Activated T-cell treated with anti-CD3 and anti-CD28 coated beads, Interleukin-2, amount 50 U/mL, for 24 hours (primary cell): ENCODE measurements at regions not wholly inside any gene's neighbourhood (a gene's known extent, or its start where the extent isn't known, plus 50 kb on each side); places are given as distances from the start of the nearest gene placed in this dataset.
"Not testable (repeated sequence)": the region's sequence is repeated elsewhere in the genome, so short reads cannot be mapped to it uniquely, and the experiment has no call there.

Source experiments
- DNase-seq: peaks from one replicate; pipeline ENCODE4 v3.0.0-alpha.2; 2020
- H3K27ac Mint-ChIP-seq: 2 replicates; pipeline ENCODE4 v1.8.0; 2020; ENCODE audit warnings: mild to moderate bottlenecking, mixed read lengths
- H3K27me3 Mint-ChIP-seq: 2 replicates; pipeline ENCODE4 v1.8.0; 2020; ENCODE audit warnings: mixed read lengths
- H3K36me3 Mint-ChIP-seq: 2 replicates; pipeline ENCODE4 v1.8.0; 2020; ENCODE audit warnings: low read depth, mixed read lengths
- H3K4me1 Mint-ChIP-seq: 2 replicates; pipeline ENCODE4 v1.8.0; 2020; ENCODE audit warnings: low read depth, mixed read lengths
- H3K4me3 Mint-ChIP-seq: 2 replicates; pipeline ENCODE4 v1.8.0; 2020; ENCODE audit warnings: mild to moderate bottlenecking, moderate library complexity, mixed read lengths
- H3K9me3 Mint-ChIP-seq: 2 replicates; pipeline ENCODE4 v1.8.0; 2020; ENCODE audit warnings: mixed read lengths

DNA sequence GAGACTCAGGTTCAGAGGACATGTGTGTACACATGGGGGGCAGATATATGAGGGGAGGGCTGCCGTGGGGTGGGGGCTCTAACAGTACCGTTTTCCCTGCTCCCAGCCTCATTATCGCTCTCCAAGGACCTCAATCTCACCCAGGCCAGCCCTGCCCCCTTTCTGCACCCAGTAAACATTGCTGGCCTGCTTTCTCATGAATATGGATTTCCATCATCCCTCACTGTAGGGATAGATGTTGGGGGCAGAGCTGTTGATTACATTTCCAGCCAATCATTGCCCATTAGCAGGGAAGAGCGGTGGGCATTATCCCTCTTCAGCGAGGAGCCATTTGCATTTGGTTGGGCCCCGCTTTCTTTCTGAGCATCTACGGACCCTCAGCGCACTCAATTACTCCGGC is 273.8 kb downstream of the RPS6KC1 start:
- Mint-ChIP-seq H3K4me3 (no peak overlapping the region), H3K9me3 (no peaks in the 10 kb centered on the region), H3K4me1 (no peaks in the 10 kb centered on the region), H3K36me3 (no peaks in the 10 kb centered on the region), H3K27me3 (peaks cover 3% of the 10 kb centered on the region), H3K27ac (no peak overlapping the region)
- DNase-seq = no peak

DNA sequence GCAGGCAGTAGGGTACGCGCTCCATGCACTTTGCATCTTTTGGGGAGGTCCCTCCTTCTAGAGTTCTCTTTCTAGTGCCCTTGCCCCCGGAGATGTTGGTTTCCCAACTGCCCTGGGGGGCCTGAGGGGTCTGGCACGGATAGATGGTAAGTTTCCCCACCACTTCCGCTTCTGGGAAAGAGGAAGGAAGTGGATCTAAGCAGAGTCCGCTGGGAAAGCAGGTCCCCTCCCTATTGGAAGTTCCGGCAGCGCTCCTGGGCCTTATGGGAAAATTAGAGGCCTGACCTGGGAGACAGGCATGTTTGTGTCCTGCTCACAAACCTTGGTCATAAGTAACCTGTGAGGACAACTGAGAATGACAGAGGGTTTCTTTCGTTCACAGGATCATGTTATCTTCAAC is 274.4 kb downstream of the RPS6KC1 start:
- H3K27me3 Mint-ChIP-seq = peaks cover 3% of the 10 kb centered on the region
- DNase-seq = no peak
- no peak overlapping the region for H3K4me3 Mint-ChIP-seq
- H3K27ac Mint-ChIP-seq = no peak overlapping the region
- H3K9me3 Mint-ChIP-seq = no peaks in the 10 kb centered on the region
- no peaks in the 10 kb centered on the region for H3K36me3 Mint-ChIP-seq
- H3K4me1 Mint-ChIP-seq = no peaks in the 10 kb centered on the region

DNA sequence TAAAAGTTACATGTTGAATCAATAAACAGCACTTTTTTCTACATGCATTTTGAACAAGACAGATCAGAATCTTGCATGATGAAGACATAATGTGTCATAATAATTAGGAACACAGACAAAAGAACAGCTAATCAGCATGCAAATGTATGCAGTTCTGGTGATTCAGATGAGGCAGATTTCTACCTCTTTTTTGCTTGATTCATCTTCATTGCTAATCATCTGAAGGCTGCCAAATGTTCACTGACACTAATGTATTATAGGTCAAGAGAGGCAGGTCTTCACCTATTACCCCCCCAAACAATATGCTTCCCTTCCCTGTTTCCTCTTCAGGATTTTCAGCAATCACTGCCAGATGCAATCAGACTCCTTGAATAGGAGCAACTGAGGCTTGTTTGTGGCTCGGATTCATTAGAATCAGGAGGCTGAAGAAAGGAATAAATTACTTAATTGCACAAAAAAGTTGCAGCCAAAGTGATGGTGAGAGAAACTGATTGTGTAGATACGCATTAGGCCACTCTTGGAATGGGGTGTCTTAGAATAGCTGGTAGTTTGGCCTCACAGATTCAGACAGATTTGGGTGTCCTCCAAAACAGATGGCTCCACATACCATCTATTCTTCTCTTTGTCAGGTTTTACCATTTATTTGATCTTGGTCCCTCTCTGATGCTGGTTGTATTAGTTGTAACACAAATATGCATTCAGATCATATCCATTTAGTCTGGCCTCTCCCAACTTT is 275.4 kb downstream of the RPS6KC1 start:
- Mint-ChIP-seq H3K36me3 (no peaks in the 10 kb centered on the region), H3K4me3 (no peak overlapping the region), H3K9me3 (no peaks in the 10 kb centered on the region), H3K27ac (no peak overlapping the region), H3K4me1 (no peaks in the 10 kb centered on the region), H3K27me3 (peaks cover 3% of the 10 kb centered on the region)
- no peak for DNase-seq

DNA sequence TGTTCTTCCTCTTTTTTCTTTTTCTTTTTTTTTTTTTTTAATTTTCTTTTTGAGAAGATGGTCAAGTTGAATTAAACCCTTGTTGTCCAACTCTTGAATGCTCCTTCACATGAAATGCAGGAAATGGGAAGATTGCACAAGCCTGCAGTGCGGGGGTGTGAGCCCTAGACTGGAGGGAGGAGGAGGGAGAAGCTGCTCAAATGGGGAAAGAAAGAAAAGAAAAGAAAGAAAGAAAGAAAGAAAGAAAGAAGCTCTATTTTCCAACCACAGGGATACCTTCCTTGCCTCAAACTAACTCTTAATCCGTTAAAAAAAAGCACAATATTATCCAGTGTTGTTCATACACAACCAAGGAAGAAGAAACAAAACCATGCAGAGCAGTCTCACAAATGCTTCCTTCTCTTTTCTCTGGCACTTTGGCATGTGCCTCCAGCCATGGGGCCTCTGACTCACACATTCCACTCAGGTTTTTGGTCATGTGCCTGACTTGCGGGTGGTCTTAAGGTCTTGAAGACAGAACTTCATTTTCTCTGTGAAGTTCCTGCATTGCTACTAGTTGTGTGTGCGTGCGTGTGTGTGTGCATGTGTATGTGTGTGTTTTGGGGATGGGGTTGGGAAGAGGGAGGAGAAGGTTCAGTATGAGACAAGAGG is 276.1 kb downstream of the RPS6KC1 start:
- DNase-seq = no peak
- Mint-ChIP-seq H3K4me3 (no peak overlapping the region), H3K4me1 (no peaks in the 10 kb centered on the region), H3K27me3 (peaks cover 3% of the 10 kb centered on the region), H3K27ac (no peak overlapping the region), H3K9me3 (no peaks in the 10 kb centered on the region), H3K36me3 (no peaks in the 10 kb centered on the region)

DNA sequence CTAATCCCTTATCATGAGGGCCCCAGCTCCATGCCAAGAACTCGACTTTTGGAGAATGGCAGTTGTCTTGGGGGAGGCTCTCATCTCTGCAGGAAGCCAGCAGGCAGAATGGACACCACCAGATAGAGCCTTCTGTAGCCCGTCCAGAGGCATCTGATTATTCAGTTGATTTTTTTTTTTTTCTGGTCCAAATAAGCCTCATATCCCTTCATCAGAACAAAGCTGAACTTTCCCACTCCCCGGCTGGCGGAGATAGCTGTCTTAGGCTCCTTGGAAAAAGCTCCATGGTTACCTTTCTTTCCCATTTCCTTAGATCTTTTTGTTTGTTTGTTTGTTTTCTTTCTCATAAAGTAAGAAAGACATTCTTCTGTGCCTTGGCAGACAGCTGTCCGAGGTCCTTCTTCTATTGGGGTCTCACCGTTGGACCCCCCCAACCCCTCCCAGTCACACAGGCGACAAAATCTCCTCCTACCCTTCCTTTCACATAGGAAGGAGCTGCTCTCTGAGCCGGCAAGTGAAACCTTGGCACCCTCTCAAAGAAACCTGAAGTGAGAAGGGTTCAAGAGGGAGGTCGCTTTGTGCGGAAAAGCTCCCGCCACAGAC is 278.5 kb downstream of the RPS6KC1 start:
- H3K36me3 Mint-ChIP-seq = no peaks in the 10 kb centered on the region
- no peak overlapping the region for H3K27ac Mint-ChIP-seq

DNA sequence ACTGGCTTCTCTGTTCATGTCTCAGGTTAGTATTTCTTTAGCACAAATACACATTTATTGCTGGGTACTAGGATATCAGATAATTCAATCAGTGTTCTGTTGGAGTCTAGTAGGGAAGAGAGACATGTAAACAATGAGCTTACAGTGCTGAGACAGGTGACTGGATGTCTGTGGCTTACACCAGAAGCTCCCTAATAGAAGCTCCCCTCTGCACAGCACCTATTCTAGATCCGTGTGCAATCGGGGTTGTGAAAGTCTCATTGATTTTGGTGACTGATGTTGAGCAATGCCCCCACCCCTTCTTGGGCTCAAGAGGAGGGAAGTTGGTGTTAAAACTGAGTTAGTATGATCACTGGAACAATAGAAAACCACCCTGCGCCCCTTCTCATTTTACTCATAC is 279.2 kb downstream of the RPS6KC1 start:
- DNase-seq = no peak
- H3K27ac Mint-ChIP-seq = no peak overlapping the region
- H3K4me1 Mint-ChIP-seq = no peaks in the 10 kb centered on the region
- no peaks in the 10 kb centered on the region for H3K36me3 Mint-ChIP-seq
- H3K27me3 Mint-ChIP-seq = peaks cover 3% of the 10 kb centered on the region
- no peaks in the 10 kb centered on the region for H3K9me3 Mint-ChIP-seq
- H3K4me3 Mint-ChIP-seq = no peak overlapping the region

More for the DNA sequence above, 278.5 kb downstream of the RPS6KC1 start:
- DNase-seq = no peak
- peaks cover 3% of the 10 kb centered on the region for H3K27me3 Mint-ChIP-seq
- H3K4me3 Mint-ChIP-seq = no peak overlapping the region
- no peaks in the 10 kb centered on the region for H3K4me1 Mint-ChIP-seq
- no peaks in the 10 kb centered on the region for H3K9me3 Mint-ChIP-seq

DNA sequence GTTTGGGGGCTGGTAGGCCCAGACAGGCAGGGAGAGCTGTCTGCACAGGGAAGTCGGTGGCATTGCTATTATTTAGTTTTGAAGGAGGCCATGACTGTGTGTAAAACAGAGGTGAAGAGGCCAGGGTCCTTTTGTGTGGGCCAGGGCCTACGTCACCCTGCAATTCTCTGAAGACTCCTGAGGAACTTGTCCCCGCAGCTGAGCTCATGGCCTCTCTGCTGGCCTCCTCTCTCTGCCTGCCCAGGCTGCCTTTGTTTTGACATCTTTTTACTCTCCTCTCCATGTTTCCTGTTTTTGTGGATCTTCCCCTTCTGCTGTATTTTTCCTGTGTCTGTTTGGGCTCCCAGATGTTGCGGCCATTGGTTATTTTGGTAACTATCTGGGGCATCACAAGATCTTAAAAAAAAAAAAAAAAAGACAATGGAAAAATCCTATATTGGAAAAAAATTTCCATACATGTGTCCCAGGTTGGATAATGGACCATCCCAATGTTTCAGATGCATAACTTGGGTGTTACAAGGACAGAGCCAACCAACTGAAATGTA is 280.7 kb downstream of the RPS6KC1 start:
- Mint-ChIP-seq H3K9me3 (no peaks in the 10 kb centered on the region), H3K27ac (no peak overlapping the region), H3K27me3 (peaks cover 3% of the 10 kb centered on the region), H3K36me3 (no peaks in the 10 kb centered on the region), H3K4me3 (no peak overlapping the region), H3K4me1 (no peaks in the 10 kb centered on the region)
- DNase-seq = no peak

DNA sequence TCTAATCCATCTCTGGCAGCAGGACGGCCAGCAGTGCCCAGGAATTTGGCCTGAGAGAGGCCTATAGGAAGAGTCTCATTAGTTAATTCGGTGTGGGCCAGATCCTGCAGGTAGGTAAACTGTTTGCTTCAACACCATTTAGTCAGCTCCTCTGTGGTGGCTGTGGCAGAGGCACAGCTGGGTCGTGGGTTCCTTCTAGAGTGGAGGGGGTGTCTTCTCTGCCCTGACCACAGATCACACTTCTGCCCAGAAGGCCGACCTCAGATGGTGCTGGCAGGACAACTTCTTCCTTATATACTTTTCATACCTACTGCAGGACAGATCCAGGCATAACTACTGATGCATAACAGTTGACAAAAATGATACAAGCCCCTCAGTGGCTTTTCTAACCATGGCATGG is 281.4 kb downstream of the RPS6KC1 start:
- no peak for DNase-seq

DNA sequence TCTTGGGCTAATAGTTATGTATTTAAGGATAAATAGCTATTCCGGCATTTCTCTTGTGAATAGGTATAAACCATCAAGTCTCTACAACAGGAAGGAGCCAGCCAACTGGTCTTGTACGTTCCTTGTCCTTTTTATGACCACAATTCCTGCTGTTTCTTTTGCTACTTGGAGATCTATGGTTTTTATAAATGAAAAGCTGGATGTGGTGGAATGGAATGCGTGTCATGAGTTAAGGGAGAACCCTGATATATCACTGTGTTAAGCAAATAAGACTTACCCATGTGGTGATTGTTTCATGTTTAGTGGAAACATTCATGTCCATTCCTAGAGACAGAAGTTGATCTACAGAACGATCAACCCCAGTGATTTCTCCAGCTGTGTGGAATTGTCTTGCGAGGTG is 282.1 kb downstream of the RPS6KC1 start:
- H3K4me3 Mint-ChIP-seq = no peak overlapping the region
- no peak for DNase-seq
- no peaks in the 10 kb centered on the region for H3K4me1 Mint-ChIP-seq
- no peak overlapping the region for H3K27ac Mint-ChIP-seq
- H3K9me3 Mint-ChIP-seq = no peaks in the 10 kb centered on the region
- H3K36me3 Mint-ChIP-seq = no peaks in the 10 kb centered on the region
- H3K27me3 Mint-ChIP-seq = peaks cover 3% of the 10 kb centered on the region

More for the DNA sequence above, 281.4 kb downstream of the RPS6KC1 start:
- H3K9me3 Mint-ChIP-seq = no peaks in the 10 kb centered on the region
- H3K4me3 Mint-ChIP-seq = no peak overlapping the region
- peaks cover 3% of the 10 kb centered on the region for H3K27me3 Mint-ChIP-seq
- no peaks in the 10 kb centered on the region for H3K36me3 Mint-ChIP-seq
- H3K27ac Mint-ChIP-seq = no peak overlapping the region
- no peaks in the 10 kb centered on the region for H3K4me1 Mint-ChIP-seq

DNA sequence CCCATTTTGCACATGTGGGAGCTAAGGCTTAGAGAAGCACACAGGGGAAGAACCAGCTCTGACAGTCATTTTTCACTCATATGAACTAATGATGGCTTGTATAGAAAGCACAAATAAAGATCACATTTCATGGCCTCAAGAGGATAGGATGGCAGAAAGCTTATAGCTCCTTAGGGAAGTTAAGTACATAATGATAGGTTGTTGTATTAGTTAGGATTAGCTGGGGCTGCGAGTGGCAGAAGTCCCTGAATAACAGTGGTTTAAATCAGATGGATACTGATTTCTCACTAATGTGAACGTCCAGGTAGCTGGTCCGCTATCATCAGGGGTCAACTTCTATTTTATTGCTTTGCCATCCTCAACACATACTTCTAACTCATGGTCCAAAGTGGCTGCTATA is 284.0 kb downstream of the RPS6KC1 start:
- no peak for DNase-seq
- Mint-ChIP-seq H3K9me3 (no peaks in the 10 kb centered on the region), H3K27me3 (peaks cover 5% of the 10 kb centered on the region), H3K4me3 (no peak overlapping the region), H3K27ac (no peak overlapping the region), H3K36me3 (no peaks in the 10 kb centered on the region), H3K4me1 (no peaks in the 10 kb centered on the region)

DNA sequence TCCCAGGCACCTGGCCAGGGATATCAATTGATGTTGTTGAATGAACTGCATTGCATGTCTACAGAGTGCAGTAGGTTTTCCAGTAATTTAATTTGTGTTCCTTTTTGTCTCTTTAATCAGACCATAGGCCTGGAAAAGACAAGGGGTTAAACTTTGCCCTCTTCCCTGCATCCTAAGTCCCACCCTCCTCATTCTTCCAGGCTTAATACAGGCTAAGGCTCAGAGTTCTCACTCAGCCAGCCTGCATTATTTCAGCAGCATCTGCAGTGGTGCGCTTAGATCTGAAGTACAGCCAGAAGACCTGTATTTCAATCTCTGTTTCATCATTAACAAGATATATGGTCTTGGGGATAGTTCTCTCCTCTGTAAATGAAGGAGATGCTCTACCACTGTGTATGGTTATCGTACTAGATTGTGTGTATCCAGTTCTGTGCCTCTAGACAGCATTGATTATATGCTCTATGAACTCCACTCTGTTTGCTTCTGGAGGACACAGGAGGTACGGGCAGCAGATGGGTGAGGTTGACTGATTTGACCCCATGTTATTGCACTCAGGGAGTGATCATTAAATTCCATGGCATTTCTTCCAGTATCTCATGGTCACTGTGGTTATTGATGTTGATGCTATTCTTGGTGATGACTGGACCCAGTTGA is 286.1 kb downstream of the RPS6KC1 start:
- H3K4me3 Mint-ChIP-seq = no peak overlapping the region
- H3K27me3 Mint-ChIP-seq = peaks cover 5% of the 10 kb centered on the region
- DNase-seq = no peak
- no peaks in the 10 kb centered on the region for H3K4me1 Mint-ChIP-seq
- H3K36me3 Mint-ChIP-seq = no peaks in the 10 kb centered on the region
- no peak overlapping the region for H3K27ac Mint-ChIP-seq
- no peaks in the 10 kb centered on the region for H3K9me3 Mint-ChIP-seq

DNA sequence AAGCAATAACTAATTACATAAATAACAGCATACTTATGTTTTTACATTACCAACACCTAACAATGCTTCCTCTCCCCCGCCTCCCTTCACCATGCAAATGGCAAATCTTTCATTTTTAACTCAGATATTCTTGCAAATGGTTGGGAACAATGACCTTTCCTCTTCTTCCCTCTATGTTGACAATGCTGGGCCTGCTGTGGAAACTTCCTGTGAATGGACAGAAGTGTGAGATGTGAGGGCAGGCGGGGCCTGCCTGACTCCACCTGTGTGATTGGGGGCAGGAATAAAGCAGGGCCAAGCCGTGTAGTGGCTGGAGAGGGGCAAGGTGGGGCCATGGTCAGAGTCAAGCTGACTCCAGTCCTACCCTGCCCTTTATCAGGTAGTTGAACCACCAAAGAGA is 289.6 kb downstream of the RPS6KC1 start:
- H3K4me3 Mint-ChIP-seq = no peak overlapping the region
- DNase-seq = no peak
- no peaks in the 10 kb centered on the region for H3K9me3 Mint-ChIP-seq
- H3K27me3 Mint-ChIP-seq = peaks cover 5% of the 10 kb centered on the region
- H3K27ac Mint-ChIP-seq = no peak overlapping the region
- no peaks in the 10 kb centered on the region for H3K4me1 Mint-ChIP-seq
- H3K36me3 Mint-ChIP-seq = no peaks in the 10 kb centered on the region

DNA sequence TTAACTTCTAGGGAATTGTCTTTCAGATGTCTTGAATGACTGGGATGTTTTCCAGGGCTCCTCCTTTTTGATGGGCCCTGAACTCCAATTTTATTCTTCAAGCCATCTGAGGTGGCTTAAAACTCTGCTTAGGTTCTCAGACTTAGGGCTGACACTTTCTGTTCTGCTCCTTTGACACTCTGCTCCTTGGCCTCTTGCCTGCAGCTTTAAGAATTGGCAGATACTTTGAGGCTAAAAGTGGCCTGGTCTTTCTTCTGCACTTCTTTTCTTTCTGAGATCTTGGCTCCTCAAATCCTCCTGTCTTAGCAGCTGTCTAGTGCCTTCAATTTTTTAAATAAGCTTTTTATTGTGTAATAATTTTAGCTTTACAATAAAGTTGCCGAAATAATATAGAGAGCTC is 294.6 kb downstream of the RPS6KC1 start:
- H3K36me3 Mint-ChIP-seq = no peaks in the 10 kb centered on the region
- no peak overlapping the region for H3K4me3 Mint-ChIP-seq
- H3K9me3 Mint-ChIP-seq = no peaks in the 10 kb centered on the region
- peaks cover 8% of the 10 kb centered on the region for H3K27me3 Mint-ChIP-seq
- DNase-seq = no peak
- no peaks in the 10 kb centered on the region for H3K4me1 Mint-ChIP-seq
- no peak overlapping the region for H3K27ac Mint-ChIP-seq

DNA sequence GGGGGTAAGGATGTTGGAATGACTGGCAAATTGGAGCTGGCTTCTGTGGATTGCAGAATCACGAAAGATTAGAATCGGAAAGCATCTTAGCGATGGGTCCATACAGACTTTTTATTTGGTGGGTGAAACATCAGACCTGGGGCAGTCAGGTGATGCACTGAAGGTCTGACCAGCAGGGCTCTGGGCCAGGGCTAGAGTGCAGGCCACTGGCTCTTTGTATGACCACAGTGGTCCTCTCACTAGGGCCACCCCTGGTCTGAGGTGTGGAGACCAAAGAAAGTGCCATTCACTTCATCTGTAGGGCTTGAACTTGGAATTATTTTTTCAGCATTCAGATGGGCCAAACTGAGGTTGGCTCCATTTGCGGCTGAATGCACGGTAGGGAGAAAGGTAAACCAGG is 306.4 kb downstream of the RPS6KC1 start:
- H3K4me1 Mint-ChIP-seq = no peaks in the 10 kb centered on the region
- H3K9me3 Mint-ChIP-seq = no peaks in the 10 kb centered on the region
- no peaks in the 10 kb centered on the region for H3K36me3 Mint-ChIP-seq
- H3K4me3 Mint-ChIP-seq = no peak overlapping the region
- no peak overlapping the region for H3K27ac Mint-ChIP-seq
- no peak for DNase-seq
- peaks cover 4% of the 10 kb centered on the region for H3K27me3 Mint-ChIP-seq

DNA sequence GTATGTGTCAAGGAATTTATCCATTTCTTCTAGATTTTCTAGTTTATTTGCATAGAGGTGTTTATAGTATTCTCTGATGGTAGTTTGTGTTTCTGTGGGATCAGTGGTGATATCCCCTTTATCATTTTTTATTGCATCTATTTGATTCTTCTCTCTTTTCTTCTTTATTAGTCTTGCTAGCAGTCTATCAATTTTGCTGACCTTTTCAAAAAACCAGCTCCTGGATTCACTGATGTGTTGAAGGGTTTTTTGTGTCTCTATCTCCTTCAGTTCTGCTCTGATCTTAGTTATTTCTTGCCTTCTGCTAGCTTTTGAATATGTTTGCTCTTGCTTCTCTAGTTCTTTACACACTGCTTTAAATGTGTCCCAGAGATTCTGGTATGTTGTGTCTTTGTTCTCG is 307.3 kb downstream of the RPS6KC1 start:
- H3K9me3 Mint-ChIP-seq, H3K4me1 Mint-ChIP-seq, DNase-seq, H3K27ac Mint-ChIP-seq, H3K27me3 Mint-ChIP-seq, H3K4me3 Mint-ChIP-seq, H3K36me3 Mint-ChIP-seq: not testable (repeated sequence)
